HCT116 (cell line): ENCODE measurements at regions not wholly inside any gene's neighbourhood (a gene's known extent, or its start where the extent isn't known, plus 50 kb on each side); places are given as distances from the start of the nearest gene placed in this dataset.

Experiments used
- ATAC-seq: fragments of 200-7000 bp; cut with Tn5 transposase; 2 replicates; pipeline ENCODE4 v1.9.1; 2020; ENCODE audit warnings: mild to moderate bottlenecking, moderate library complexity
- BruUV-seq: library from RNA; stranded (reverse); fragments of 400-500 nt; replicated peaks from 2 replicates; lab custom pipeline; 2021; lab: Mats Ljungman, UMichigan
- CTCF ChIA-PET: fragments of 300-600 bp; sonication (Branson Sonifier 250); formaldehyde crosslinking; loops from one replicate; lab custom pipeline; 2021; ENCODE audit warnings: antibody characterized with exemption; lab: Charles Lee
- POLR2A ChIA-PET: fragments of 300-600, 350-600 bp; sonication (Branson Sonifier 250); formaldehyde crosslinking; loops from one replicate; lab custom pipeline; 2021; ENCODE audit warnings: antibody characterized with exemption; lab: Charles Lee
- RAD21 ChIA-PET, 2 experiments: fragments of 300-600 bp; sonication (Branson Sonifier 250); formaldehyde crosslinking; loops; one replicate each; lab custom pipeline; 2023; ENCODE audit warnings: low total read pairs in 2 of 2; ENCODE audit not compliant: uncharacterized antibody in 2 of 2, unreplicated experiment in 2 of 2, low non-redundant PET in 1 of 2; lab: Charles Lee
- DNase-seq: peaks from one replicate; pipeline ENCODE4 v3.0.0-alpha.2; 2010; ENCODE audit warnings: low read depth, low spot score
- H2AFZ ChIP-seq: fragments of 200-600 bp; shearing (Covaris generic), sonication (generic); 2 replicates; pipeline ENCODE4 v1.6.1; 2017; ENCODE audit warnings: low read depth, mixed run types, mixed read lengths, antibody characterized with exemption, low read length; ENCODE audit not compliant: poor library complexity, severe bottlenecking
- H3K27ac ChIP-seq: 2 replicates; pipeline ENCODE4 v1.5.1; 2012; ENCODE audit warnings: low read depth, low read length
- H3K27me3 ChIP-seq: fragments of 200-600 bp; sonication (generic); 2 replicates; pipeline ENCODE4 v1.6.1; 2016; ENCODE audit warnings: mixed run types, low read length, mixed read lengths; ENCODE audit not compliant: insufficient read depth
- H3K36me3 ChIP-seq, 2 experiments: fragments of 200-500 bp in 1 of 2; fragments of 200-600 bp in 1 of 2; sonication (Bioruptor generic) in 1 of 2; sonication (generic) in 1 of 2; 2 replicates each; pipeline versions ENCODE4 v1.5.1 to v1.6.1; 2014 to 2016; ENCODE audit warnings: low read length in 2 of 2, inconsistent platforms in 1 of 2, mixed read lengths in 1 of 2, mixed run types in 1 of 2; ENCODE audit not compliant: insufficient read depth in 2 of 2, control insufficient read depth in 1 of 2
- H3K4me1 ChIP-seq, 2 experiments: fragments of 200-600 bp in 1 of 2; sonication (generic) in 1 of 2; 2 replicates each; pipeline versions ENCODE4 v1.5.1 to v1.6.1; 2012 to 2017; ENCODE audit warnings: low read length in 2 of 2, inconsistent platforms in 1 of 2, mild to moderate bottlenecking in 1 of 2, mixed read lengths in 1 of 2, mixed run types in 1 of 2, moderate library complexity in 1 of 2; ENCODE audit not compliant: insufficient read depth in 2 of 2, control insufficient read depth in 1 of 2
- H3K4me2 ChIP-seq: fragments of 200-600 bp; sonication (generic); 2 replicates; pipeline ENCODE4 v1.6.1; 2017; ENCODE audit warnings: mixed run types, low read length, mixed read lengths
- H3K4me3 ChIP-seq, 2 experiments: fragments of 200-600 bp in 1 of 2; sonication (generic) in 1 of 2; replicated peaks in 1 of 2; 2 replicates each; pipeline ENCODE4 v1.5.1; 2011 to 2016; ENCODE audit warnings: low read length in 2 of 2, control low read depth in 1 of 2, low read depth in 1 of 2, mild to moderate bottlenecking in 1 of 2, mixed read lengths in 1 of 2, mixed run types in 1 of 2
- H3K79me2 ChIP-seq: fragments of 200-600 bp; sonication (generic); 2 replicates; pipeline ENCODE4 v1.6.1; 2017; ENCODE audit warnings: mild to moderate bottlenecking, mixed run types, low read length, moderate library complexity, mixed read lengths; ENCODE audit not compliant: insufficient read depth
- H3K9ac ChIP-seq: fragments of 200-600 bp; sonication (generic); 2 replicates; pipeline ENCODE4 v1.6.1; 2016; ENCODE audit warnings: low read length, mixed read lengths
- H3K9me2 ChIP-seq: fragments of 200-600 bp; sonication (generic), shearing (Covaris generic); 2 replicates; pipeline ENCODE4 v1.6.1; 2017; ENCODE audit warnings: mixed run types, mild to moderate bottlenecking, moderate library complexity; ENCODE audit not compliant: insufficient read depth
- H3K9me3 ChIP-seq, 2 experiments: fragments of 200-500 bp in 1 of 2; fragments of 200-600 bp in 1 of 2; sonication (Bioruptor generic) in 1 of 2; sonication (generic) in 1 of 2; 2 replicates each; pipeline ENCODE4 v1.6.1; 2014 to 2017; ENCODE audit warnings: low read length in 2 of 2, mixed read lengths in 2 of 2, inconsistent platforms in 1 of 2, low read depth in 1 of 2, mild to moderate bottlenecking in 1 of 2, mixed run types in 1 of 2, moderate library complexity in 1 of 2; ENCODE audit not compliant: control insufficient read depth in 1 of 2, insufficient read depth in 1 of 2
- H4K20me1 ChIP-seq: fragments of 200-600 bp; sonication (generic), shearing (Covaris generic); 2 replicates; pipeline ENCODE4 v1.6.1; 2017; ENCODE audit warnings: mixed run types, mild to moderate bottlenecking, moderate library complexity; ENCODE audit not compliant: insufficient read depth
- ELF1 ChIP-seq: IDR thresholded peaks from 2 replicates; pipeline ENCODE4 v1.6.1; 2012; ENCODE audit warnings: low read depth, borderline replicate concordance
- EZH2phosphoT487 ChIP-seq: fragments of 200-600 bp; IDR thresholded peaks from 2 replicates; pipeline ENCODE4 v1.6.1; 2018; ENCODE audit warnings: antibody characterized with exemption, borderline replicate concordance
- FOSL1 ChIP-seq: IDR thresholded peaks from 2 replicates; pipeline ENCODE4 v1.6.1; 2012; ENCODE audit warnings: low read depth
- POLR2AphosphoS5 ChIP-seq: IDR thresholded peaks from 2 replicates; pipeline ENCODE4 v1.6.1; 2011; ENCODE audit warnings: mild to moderate bottlenecking, low read depth, low read length, moderate library complexity
- SRF ChIP-seq: IDR thresholded peaks from 2 replicates; pipeline ENCODE4 v1.6.1; 2012; ENCODE audit warnings: low read depth
- ZFX ChIP-seq: fragments of 450-650 bp; IDR thresholded peaks from 2 replicates; pipeline ENCODE4 v1.6.1; 2017
- ZNF274 ChIP-seq: fragments of 200-500 bp; sonication (Bioruptor generic); IDR thresholded peaks from 2 replicates; pipeline ENCODE4 v1.6.1; 2014; ENCODE audit warnings: mild to moderate bottlenecking, low read depth, low read length, inconsistent platforms
- intact Hi-C: fragments of 100-400 bp; cut with micrococcal nuclease; formaldehyde crosslinking; loops from 2 replicates; pipeline ENCODE4 v1.10.0; 2022
- TF ChIP-seq, protein P1 (sequence below): IDR thresholded peaks from 2 replicates; pipeline ENCODE4 v1.6.1; 2012
- TF ChIP-seq, protein P2 (sequence below): IDR thresholded peaks from 2 replicates; pipeline ENCODE4 v1.6.1; 2012
- TF ChIP-seq, protein P3 (sequence below), 3 experiments: fragments of 200-600 bp in 1 of 3; sonication (generic) in 1 of 3; IDR thresholded peaks in 2 of 3; conservative IDR thresholded peaks in 1 of 3; 2 replicates each; pipeline ENCODE4 v1.5.1; 2012 to 2017; ENCODE audit warnings: low read depth in 2 of 3, low read length in 2 of 3, antibody characterized with exemption in 1 of 3, borderline replicate concordance in 1 of 3, control low read depth in 1 of 3, mild to moderate bottlenecking in 1 of 3, mixed read lengths in 1 of 3, mixed run types in 1 of 3, moderate library complexity in 1 of 3; ENCODE audit not compliant: insufficient read depth in 1 of 3

DNA sequence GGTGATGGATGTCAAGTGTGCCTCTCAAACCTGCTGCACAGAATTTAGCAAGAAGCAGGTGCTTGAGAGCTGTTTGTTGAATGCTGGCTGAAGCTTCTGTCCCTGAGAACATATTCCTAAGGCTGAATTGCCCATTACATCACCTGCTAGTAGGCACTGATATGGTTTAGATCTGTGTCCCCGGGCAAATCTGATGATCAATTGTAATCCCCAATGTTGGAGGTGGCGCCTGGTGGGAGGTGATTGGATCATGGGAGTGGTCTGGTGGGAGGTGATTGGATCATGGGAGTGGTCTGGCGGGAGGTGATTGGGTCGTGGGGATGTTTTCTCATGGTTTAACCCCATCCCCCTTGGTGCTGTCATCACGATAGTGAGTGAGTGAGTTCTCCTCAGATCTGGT, 128.0 kb downstream of the HRH4 start:
- ChIA-PET RAD21 (no interaction called here), CTCF (no interaction called here), POLR2A (no interaction called here)
- intact Hi-C loops, result loop anchor here (5.0 kb wide), 1 partner anchor 216 kb away; no protein-coding TSS in a partner anchor
- no peaks in the 10 kb centered on the region; the same call in 1 of the 2 replicates for H4K20me1 ChIP-seq
- H3K27me3 ChIP-seq, result peaks cover 23% of the 10 kb centered on the region
- ATAC-seq, result no peak
- no TSS peak for BruUV-seq
- no peaks in the 10 kb centered on the region for H3K9me2 ChIP-seq
- no peak overlapping the region for H3K9ac ChIP-seq
- H3K36me3 ChIP-seq, result no peaks in the 10 kb centered on the region
- no peak overlapping the region for H3K27ac ChIP-seq
- no peak for DNase-seq
- no peak overlapping the region for H2AFZ ChIP-seq
- no peak overlapping the region for H3K4me3 ChIP-seq
- H3K4me1 ChIP-seq, result no peaks in the 10 kb centered on the region
- no peak overlapping the region for H3K4me2 ChIP-seq
- no peaks in the 10 kb centered on the region for H3K79me2 ChIP-seq
- no peak for TF ChIP-seq ZFX
- TF ChIP-seq ELF1, result no peak
- no peak for TF ChIP-seq POLR2AphosphoS5
- TF ChIP-seq, protein P1, sequence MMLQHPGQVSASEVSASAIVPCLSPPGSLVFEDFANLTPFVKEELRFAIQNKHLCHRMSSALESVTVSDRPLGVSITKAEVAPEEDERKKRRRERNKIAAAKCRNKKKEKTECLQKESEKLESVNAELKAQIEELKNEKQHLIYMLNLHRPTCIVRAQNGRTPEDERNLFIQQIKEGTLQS, result no peak
- no peak for TF ChIP-seq ZNF274
- TF ChIP-seq, protein P2, sequence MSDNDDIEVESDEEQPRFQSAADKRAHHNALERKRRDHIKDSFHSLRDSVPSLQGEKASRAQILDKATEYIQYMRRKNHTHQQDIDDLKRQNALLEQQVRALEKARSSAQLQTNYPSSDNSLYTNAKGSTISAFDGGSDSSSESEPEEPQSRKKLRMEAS, result no peak
- TF ChIP-seq EZH2phosphoT487, result no peak
- no peak for TF ChIP-seq FOSL1
- no peak for TF ChIP-seq SRF
- H3K9me3 ChIP-seq, result no peaks in the 10 kb centered on the region

DNA sequence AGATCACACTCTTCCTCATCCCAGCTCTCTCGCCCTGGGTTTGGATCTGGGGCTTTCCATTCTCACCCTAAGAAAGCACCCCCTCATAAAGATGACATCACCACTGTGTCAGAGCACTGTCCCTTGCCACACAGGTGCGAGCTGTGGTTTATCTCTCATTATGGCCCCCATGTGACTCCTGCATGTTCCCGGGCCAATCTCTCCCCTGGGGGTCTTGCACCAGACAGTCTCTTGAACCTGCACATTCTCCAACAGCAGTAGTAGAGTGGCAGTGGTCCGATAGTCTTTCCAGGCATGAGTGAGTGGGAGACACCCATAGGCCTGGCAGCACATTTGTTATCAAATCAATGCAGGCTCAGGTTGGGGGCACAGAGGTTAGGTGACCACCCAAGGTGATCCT, 130.5 kb downstream of the HRH4 start:
- H3K4me2 ChIP-seq, result no peak overlapping the region
- H3K4me1 ChIP-seq, result no peaks in the 10 kb centered on the region
- TF ChIP-seq, protein P3, sequence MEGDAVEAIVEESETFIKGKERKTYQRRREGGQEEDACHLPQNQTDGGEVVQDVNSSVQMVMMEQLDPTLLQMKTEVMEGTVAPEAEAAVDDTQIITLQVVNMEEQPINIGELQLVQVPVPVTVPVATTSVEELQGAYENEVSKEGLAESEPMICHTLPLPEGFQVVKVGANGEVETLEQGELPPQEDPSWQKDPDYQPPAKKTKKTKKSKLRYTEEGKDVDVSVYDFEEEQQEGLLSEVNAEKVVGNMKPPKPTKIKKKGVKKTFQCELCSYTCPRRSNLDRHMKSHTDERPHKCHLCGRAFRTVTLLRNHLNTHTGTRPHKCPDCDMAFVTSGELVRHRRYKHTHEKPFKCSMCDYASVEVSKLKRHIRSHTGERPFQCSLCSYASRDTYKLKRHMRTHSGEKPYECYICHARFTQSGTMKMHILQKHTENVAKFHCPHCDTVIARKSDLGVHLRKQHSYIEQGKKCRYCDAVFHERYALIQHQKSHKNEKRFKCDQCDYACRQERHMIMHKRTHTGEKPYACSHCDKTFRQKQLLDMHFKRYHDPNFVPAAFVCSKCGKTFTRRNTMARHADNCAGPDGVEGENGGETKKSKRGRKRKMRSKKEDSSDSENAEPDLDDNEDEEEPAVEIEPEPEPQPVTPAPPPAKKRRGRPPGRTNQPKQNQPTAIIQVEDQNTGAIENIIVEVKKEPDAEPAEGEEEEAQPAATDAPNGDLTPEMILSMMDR (IDR thresholded peaks at IDR 0.05 in 2 of 3, conservative IDR thresholded peaks at IDR 0.05 in 1 of 3; ENCODE audit: borderline replicate concordance in 1 of 3, insufficient read depth in 1 of 3, low read depth in 2 of 3, low read length in 2 of 3), result no peak
- no peak for TF ChIP-seq POLR2AphosphoS5
- TF ChIP-seq, all 23 proteins: peak for 0
- no peak overlapping the region for H2AFZ ChIP-seq
- no peaks in the 10 kb centered on the region for H3K9me3 ChIP-seq
- RAD21 ChIA-PET, result no interaction called here
- H3K27ac ChIP-seq, result no peak overlapping the region
- ATAC-seq (no peak), DNase-seq (no peak)
- POLR2A ChIA-PET, result no interaction called here
- no peak overlapping the region for H3K9ac ChIP-seq
- no peak overlapping the region for H3K4me3 ChIP-seq
- no peaks in the 10 kb centered on the region for H3K36me3 ChIP-seq
- H3K79me2 ChIP-seq, result no peaks in the 10 kb centered on the region
- CTCF ChIA-PET, result no interaction called here
- BruUV-seq, result no TSS peak
- H3K27me3 ChIP-seq, result peaks cover 18% of the 10 kb centered on the region
- intact Hi-C loops, result loop anchor here (5.0 kb wide), 1 partner anchor 766 kb away; no protein-coding TSS in a partner anchor
- H3K9me2 ChIP-seq, result no peaks in the 10 kb centered on the region
- H4K20me1 ChIP-seq, result no peaks in the 10 kb centered on the region; the same call in 1 of the 2 replicates
